Left ventricle myocardium inferior (tissue), 1 donor: ENCODE measurements at regions not wholly inside any gene's neighbourhood (a gene's known extent, or its start where the extent isn't known, plus 50 kb on each side); places are given as distances from the start of the nearest gene placed in this dataset.

Experiments used
- DNase-seq: peaks from one replicate; pipeline ENCODE4 v3.0.0-alpha.2; 2020
- H3K27ac ChIP-seq: fragments of 200-600 bp; replicated peaks from 2 replicates; pipeline ENCODE4 v1.8.0; 2021
- H3K27me3 ChIP-seq: fragments of 200-600 bp; 2 replicates; pipeline ENCODE4 v1.8.0; 2021; ENCODE audit warnings: low read depth
- H3K36me3 ChIP-seq: fragments of 200-600 bp; 2 replicates; pipeline ENCODE4 v1.8.0; 2021
- H3K4me1 ChIP-seq: fragments of 200-600 bp; 2 replicates; pipeline ENCODE4 v1.8.0; 2021
- H3K4me3 ChIP-seq: fragments of 200-600 bp; 2 replicates; pipeline ENCODE4 v1.8.0; 2021; ENCODE audit warnings: mild to moderate bottlenecking, moderate library complexity
- H3K9me3 ChIP-seq: fragments of 200-600 bp; replicated peaks from 2 replicates; pipeline ENCODE4 v1.8.0; 2021
- CTCF ChIP-seq: fragments of 200-600 bp; IDR thresholded peaks from 2 replicates; pipeline ENCODE4 v1.8.0; 2021; ENCODE audit warnings: antibody characterized with exemption, mild to moderate bottlenecking, borderline replicate concordance
- intact Hi-C: fragments of 100-400 bp; cut with micrococcal nuclease; formaldehyde crosslinking; loops from one replicate; pipeline ENCODE4 v1.11.0; 2022
- donor health status: DM: no; HTN: yes; CAD: no; lungs with severe emphysema.

GRCh38 chr4:180105362-180105761, 2137.8 kb upstream of the TENM3 start:
- no peak for TF ChIP-seq CTCF
- H3K4me3 ChIP-seq = no peak overlapping the region
- no peaks in the 10 kb centered on the region for H3K9me3 ChIP-seq
- no peak for DNase-seq
- H3K27me3 ChIP-seq = no peaks in the 10 kb centered on the region
- no peaks in the 10 kb centered on the region for H3K4me1 ChIP-seq
- intact Hi-C loops = no loop called here
- H3K27ac ChIP-seq = no peak overlapping the region
- H3K36me3 ChIP-seq = no peaks in the 10 kb centered on the region

GRCh38 chr4:180106122-180106521, 2137.1 kb upstream of the TENM3 start:
- TF ChIP-seq CTCF = no peak
- no peak overlapping the region for H3K27ac ChIP-seq
- H3K9me3 ChIP-seq = no peaks in the 10 kb centered on the region
- no peaks in the 10 kb centered on the region for H3K36me3 ChIP-seq
- intact Hi-C loops = no loop called here
- H3K4me1 ChIP-seq = no peaks in the 10 kb centered on the region
- DNase-seq = no peak
- H3K27me3 ChIP-seq = no peaks in the 10 kb centered on the region
- H3K4me3 ChIP-seq = no peak overlapping the region

- DNase-seq = no peak
- H3K4me3 ChIP-seq = no peak overlapping the region
- no peaks in the 10 kb centered on the region for H3K4me1 ChIP-seq
- no peaks in the 10 kb centered on the region for H3K36me3 ChIP-seq
- no peak overlapping the region for H3K27ac ChIP-seq
- TF ChIP-seq CTCF = no peak
- H3K27me3 ChIP-seq = no peaks in the 10 kb centered on the region
- H3K9me3 ChIP-seq = no peaks in the 10 kb centered on the region
- intact Hi-C loops = no loop called here
These were observed 2136.2 kb upstream of the TENM3 start for GRCh38 chr4:180106997-180107396.

- no peak for DNase-seq
- Histone ChIP-seq H3K9me3 (no peaks in the 10 kb centered on the region), H3K27me3 (no peaks in the 10 kb centered on the region), H3K4me3 (no peak overlapping the region), H3K27ac (no peak overlapping the region), H3K4me1 (no peaks in the 10 kb centered on the region), H3K36me3 (no peaks in the 10 kb centered on the region)
- no peak for TF ChIP-seq CTCF
- intact Hi-C loops = no loop called here
These were observed 2126.4 kb upstream of the TENM3 start for GRCh38 chr4:180116840-180117239.

- H3K36me3 ChIP-seq = no peaks in the 10 kb centered on the region
- DNase-seq = no peak
- H3K27ac ChIP-seq = no peak overlapping the region
- TF ChIP-seq CTCF = no peak
- no peaks in the 10 kb centered on the region for H3K9me3 ChIP-seq
- intact Hi-C loops = no loop called here
- no peak overlapping the region for H3K4me3 ChIP-seq
- no peaks in the 10 kb centered on the region for H3K27me3 ChIP-seq
- no peaks in the 10 kb centered on the region for H3K4me1 ChIP-seq
These were observed 2123.1 kb upstream of the TENM3 start for GRCh38 chr4:180120068-180120467.
